AG09319 (cell line): ENCODE measurements at regions not wholly inside any gene's neighbourhood (a gene's known extent, or its start where the extent isn't known, plus 50 kb on each side); places are given as distances from the start of the nearest gene placed in this dataset.

Source experiments
- DNase-seq: peaks from one replicate; pipeline ENCODE4 v3.0.0-alpha.2; 2010; ENCODE audit warnings: low read depth; ENCODE audit errors: extremely low read depth
- TF ChIP-seq, protein P1 (sequence below): IDR thresholded peaks from 2 replicates; pipeline ENCODE4 v1.5.1; 2011; ENCODE audit warnings: low read depth, mild to moderate bottlenecking, inconsistent platforms, low read length, moderate library complexity

DNA sequence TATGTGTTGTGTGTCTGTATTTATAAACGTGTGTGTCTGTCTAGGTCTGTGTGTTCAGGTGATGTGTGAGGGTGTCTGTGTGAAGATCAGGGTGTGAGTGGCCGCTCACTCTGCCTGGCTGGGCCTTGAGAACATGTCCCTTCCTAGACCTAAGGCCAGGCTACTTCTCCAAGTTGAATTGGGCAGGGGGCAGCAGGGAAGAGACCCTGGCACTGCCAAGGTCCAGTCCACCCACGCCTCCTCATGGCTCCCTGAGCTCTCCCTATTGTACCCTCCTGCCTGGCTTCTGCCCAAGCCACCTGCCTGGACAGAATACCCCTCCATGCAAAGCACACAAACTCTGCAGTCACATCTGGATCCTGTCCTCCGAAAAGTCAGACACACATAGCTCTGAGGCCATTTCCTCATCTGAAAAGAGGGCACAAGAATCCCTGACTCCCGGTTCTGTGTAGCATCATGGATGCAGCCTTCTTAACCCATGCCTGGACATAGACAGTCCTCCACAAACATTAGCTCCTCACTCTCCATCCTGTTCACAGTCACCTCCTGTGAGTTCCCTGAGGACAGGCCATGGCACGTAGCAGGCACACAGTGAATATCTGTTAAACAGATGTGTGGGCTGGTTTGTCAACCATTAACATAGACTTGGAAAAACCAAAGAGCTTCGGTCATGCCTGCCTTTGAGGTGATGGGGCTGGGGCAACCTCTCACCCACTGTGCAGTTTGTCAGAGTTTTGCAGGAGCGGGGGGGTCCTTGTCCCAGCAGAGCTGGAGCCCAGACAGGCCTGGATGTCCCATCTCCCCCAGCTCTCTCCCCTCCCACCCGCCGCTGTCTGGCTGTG is 167.8 kb upstream of the MVB12B start:
- DNase-seq, result no peak
- TF ChIP-seq, protein P1, sequence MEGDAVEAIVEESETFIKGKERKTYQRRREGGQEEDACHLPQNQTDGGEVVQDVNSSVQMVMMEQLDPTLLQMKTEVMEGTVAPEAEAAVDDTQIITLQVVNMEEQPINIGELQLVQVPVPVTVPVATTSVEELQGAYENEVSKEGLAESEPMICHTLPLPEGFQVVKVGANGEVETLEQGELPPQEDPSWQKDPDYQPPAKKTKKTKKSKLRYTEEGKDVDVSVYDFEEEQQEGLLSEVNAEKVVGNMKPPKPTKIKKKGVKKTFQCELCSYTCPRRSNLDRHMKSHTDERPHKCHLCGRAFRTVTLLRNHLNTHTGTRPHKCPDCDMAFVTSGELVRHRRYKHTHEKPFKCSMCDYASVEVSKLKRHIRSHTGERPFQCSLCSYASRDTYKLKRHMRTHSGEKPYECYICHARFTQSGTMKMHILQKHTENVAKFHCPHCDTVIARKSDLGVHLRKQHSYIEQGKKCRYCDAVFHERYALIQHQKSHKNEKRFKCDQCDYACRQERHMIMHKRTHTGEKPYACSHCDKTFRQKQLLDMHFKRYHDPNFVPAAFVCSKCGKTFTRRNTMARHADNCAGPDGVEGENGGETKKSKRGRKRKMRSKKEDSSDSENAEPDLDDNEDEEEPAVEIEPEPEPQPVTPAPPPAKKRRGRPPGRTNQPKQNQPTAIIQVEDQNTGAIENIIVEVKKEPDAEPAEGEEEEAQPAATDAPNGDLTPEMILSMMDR, result no peak

DNA sequence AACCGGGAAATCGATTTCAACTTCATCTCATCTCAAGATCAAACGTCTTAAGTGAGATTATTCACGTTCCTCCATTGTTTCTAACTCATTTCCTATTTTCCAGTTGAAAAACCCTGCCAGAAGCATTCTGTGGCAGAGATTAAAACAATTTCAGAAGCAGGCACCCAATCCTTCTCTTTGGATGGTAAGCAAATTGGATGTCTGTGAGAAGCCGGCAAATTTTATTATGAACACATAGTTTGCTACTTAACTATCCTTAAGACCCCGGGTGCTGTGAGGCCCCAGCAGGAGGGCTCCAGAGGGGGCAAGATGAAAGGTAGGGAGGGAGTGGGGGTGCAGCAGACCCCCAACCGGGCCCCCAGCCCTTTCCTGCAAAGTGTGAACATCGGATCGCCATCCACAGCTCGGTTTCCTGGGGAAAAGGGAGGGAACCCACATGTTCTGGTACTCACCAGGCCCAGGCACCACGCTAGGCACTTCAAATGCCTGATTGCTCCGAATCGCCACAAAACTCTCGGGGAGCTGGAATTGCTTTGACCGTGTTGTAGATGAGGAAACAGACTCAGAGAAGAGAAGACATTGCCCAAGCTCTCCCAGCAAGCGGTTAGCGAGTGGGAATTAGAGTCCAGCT is 167.1 kb upstream of the MVB12B start:
- TF ChIP-seq, protein P1, result no peak
- DNase-seq, result no peak

DNA sequence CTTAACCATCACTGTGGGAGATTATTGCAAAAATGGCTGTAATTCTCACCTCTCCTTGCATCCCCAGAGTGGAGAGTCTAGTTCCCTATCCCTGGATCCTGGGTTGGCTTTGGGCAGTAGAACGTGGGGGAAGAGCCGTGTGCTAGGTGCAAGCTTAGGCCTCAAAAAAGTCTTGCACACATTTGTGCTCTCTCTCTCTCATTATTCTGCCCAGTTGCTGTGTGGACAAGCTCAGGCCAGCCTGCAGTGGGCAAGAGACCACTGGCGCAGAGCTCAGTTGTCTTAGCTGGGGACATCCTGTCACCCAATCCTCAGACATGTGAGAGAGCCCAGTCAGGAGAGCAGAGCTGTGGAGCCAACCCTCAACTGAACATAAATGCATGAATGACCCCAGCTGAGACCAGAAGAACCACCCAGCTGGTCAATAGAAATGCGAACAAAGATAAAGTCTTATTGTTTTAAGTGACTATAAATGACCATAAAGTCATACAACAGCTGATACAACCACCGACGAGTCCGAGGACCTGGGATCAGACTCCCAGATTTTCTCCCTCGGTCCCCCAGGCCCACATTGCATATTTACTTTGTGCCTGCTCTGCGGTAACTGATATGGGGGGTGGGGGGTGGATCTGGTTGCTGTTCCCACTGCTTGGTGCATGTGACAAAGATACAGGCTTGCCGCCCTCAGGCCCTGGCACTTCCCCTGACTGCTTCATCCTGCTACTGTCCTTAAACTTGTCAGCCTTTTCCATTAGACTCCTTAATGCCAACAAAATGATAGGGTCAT is 166.4 kb upstream of the MVB12B start:
- TF ChIP-seq, protein P1, result no peak
- DNase-seq, result no peak

DNA sequence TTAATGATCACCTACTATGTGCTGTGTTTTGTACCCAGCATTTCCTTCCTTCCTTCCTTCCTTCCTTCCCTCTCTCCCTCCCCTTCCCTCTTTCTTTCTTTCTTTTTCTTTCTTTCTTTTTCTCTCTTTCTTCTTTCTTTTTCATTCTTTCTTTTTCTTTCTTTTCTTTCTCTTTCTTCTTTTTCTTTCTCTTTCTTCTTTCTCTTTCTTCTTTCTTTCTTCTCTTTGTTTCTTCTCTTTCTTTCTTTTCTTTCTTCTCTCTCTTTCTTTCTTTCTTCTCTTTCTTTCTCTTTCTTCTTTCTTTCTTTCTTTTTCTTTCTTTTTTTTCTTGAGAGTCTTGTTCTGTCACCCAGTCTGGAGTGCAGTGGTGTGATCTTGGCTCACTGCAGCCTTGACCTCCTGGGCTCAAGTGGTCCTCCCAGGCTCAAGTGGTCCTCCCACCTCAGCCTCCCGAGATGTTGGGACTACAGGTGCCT is 165.7 kb upstream of the MVB12B start:
- TF ChIP-seq, protein P1, result no peak
- DNase-seq, result no peak

DNA sequence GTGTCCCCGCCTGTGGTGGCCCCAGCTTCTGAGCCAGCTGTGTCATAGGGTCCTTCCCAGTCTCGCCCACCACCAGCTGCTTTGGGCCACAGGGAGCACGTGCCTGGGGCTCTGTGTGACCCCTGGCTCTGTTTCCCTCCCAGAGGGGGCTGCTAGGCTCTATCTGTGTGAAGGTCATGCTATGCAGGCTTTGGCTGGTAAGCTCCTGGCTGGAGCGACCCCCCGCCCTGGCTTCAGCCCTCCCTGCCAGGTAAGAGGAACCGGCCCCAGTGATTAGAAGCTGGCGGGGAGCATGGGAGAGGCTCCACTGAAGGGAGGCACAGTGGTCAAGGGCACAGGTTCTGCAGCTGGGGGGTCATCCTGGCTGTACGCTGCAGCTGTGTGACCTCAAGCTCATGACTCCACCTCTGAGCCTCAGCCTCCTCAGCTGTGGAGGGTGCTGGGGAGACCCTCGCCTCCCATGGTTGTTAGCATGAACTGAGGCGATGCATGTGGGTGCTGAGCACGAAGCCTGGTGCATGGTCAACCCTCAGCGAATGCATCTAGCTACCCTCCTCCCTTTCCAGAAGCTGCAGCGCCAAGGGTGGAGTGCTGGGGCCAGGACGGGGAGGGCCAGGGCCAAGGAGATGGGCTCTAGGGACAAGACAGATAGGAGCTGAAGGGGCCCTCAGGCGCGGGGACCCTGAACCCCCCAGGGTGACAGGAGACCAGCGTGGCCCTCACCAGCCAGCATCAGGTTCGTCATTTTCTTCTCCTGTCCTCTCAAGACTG is 163.8 kb upstream of the MVB12B start:
- DNase-seq, result no peak
- TF ChIP-seq, protein P1, result no peak

DNA sequence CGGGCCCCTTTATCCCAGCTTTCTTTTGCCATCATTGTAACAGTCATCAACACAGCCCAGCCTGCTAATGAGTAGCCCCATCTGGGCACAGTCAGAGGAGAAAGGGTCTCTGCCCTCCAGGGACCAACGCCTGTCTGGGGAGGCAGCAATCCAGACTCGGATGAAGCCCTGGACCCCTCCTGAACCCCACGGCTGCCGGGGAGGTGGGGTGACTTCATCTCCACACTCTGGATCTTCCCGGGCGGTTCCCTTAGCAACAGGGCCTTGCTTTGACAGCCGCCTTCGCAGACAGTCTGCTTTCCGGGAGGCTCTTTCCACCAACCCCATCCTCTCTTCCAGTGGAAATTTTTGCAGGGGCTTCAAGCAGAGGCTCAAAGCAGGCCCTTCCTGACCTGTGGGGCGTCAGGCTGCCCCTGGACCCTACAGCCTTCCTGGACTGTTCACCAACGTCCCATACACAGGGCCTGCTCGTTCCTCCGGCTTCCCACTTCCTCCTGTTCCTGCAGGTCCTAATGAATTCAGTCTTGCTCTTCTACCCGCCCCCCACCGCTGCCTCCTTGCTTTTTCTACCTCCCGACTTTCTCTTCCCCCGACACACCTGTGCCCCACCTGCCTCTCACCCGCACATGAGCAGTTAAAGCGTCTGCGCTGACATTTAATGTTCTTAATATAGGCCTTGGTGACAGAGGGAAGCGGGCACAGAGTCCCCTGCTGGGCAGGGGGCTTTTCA is 161.7 kb upstream of the MVB12B start:
- TF ChIP-seq, protein P1, result no peak
- DNase-seq, result no peak
